GM18909 (cell line): ENCODE measurements at regions not wholly inside any gene's neighbourhood (a gene's known extent, or its start where the extent isn't known, plus 50 kb on each side); places are given as distances from the start of the nearest gene placed in this dataset.

Experiments used
- ATAC-seq: cut with Tn5 transposase; IDR thresholded peaks from one replicate; pipeline ENCODE4 v1.9.1; 2021; ENCODE audit warnings: mild to moderate bottlenecking; ENCODE audit not compliant: unreplicated experiment, poor library complexity

DNA sequence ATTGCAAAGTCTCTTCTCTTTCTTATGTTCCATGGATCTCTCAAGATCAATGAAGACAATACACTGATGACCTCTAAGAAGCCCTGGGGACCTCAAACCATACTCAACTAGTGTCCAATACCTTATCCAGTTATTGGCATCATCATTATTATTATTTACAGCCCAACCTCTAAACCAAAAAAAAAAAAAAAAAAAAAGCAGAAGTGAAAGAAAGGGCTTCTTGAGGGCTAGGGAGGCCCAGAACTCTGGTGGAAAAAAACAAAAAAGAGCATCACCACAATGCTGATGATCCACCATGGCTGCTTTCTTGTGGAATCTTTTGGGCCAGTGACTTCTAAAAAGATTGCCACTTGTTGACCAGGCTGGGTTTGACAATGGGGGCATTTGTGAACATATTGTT lies 324.9 kb downstream of the LPIN1 start:
- peak; percentile 63 for ATAC-seq

DNA sequence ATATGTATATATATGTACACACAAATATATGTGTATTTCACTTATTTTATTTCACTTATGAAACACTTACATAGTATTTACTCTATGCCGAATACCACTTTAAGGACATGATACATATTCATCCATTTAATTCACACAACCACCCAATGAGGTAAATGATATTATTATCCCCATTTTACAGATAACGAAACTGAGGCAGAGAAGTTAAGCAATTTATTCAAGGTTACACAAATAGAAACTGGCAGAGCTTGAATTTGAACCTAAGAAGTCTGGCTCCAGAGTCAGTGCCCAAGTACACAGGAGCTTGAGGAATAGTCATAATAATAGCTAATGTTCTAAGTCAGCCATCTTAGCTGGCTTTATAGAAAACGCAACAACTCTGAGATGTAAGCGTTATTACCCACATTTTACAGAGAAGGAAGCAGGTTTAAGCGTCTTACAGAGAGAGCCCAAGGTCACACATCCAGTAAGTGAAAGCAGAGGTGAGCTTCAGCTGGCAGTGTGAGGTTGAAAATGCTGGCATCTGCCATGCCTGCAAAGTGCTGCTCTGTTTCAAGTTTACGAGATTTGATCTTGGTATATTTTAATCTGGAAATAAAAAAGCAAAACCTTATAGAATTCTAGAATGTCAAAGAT lies 326.9 kb downstream of the LPIN1 start:
- ATAC-seq: no peak

DNA sequence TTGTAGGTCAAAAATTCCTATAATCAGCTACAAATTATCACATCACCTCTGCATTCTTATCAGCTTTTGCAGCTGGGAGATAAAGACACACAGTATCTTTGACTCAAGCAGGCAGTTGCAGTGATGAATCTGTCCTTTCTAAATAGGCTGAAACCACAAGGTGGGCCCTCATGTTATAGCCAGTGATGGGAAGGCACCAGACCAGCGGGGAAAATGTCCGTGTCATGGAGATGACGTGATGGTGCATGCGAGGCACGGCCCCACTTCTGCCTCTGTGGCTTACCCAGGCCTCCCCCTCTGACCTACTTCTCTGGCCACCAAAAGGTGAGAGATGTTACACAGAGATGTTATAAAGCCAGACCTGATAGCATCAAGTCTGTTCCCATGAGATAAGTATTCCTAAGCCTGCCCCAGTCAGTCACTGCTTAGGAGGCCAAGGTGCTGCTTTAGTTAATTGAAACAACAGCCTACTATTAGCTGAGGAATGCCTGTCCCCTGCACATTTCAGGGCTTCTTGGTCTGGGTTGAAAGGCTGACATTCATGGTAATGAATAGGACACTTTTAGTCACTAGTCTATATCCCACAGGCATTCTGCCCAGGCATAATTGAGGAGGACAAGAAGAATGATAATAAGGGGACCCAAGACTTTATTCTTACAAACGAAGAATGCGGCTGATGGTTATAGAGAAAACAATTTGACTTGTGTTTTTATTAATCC lies 327.9 kb downstream of the LPIN1 start:
- ATAC-seq: peak; percentile 41

DNA sequence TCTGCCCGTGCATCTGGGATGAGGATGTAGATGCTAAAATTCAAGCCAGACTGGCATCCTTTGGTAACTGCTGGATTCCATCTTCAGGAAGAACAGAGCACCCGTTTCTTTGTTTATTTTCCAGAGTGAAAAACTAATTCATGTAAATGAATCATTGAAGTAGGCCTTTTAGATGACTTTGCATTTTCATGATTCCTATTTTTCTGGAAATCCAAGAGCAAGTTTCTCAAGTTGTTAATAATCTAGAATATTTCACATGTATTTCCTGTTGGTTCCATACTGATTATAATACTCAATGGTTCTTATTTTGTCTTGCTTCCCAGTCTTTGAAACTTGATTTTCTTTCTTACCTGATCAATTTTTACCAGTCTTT lies 328.4 kb downstream of the LPIN1 start:
- ATAC-seq: no peak

DNA sequence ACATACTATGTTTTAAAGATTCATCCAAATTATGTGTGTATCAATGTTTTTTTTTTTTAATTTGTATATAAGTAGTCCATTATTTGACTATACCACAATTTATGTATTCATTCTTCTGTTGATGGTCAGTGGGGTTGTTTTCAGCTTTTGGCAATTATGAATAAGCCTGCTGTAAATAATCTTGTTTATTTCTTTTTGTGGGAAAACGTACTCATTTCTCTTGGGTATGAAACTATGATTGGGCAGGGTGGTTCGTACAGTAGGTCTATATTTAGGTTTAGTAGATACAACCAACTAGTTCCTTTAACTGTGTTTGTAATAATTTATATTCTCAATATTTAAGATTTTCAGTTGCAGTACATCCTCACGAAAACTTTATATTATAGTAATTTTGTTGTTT lies 329.2 kb downstream of the LPIN1 start:
- no peak for ATAC-seq

DNA sequence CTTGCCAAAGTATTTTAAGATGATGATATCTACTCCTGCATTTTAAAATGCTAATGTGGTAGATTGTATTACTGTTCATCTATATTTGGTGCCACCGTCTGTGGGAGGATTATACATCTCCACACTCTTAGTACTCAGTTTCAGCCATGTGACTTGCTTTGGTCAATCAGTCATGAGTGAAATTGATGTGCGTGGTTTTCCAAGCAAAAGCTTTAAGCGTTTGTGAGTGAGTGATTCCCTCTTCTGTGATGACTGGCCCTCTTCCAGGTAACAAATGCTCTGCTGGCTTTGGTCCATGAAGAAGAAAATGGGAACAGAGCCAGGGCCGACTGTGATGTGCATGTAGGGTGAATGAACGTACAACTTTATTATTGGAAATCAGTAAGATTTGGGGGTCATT lies 330.4 kb downstream of the LPIN1 start:
- ATAC-seq: no peak

DNA sequence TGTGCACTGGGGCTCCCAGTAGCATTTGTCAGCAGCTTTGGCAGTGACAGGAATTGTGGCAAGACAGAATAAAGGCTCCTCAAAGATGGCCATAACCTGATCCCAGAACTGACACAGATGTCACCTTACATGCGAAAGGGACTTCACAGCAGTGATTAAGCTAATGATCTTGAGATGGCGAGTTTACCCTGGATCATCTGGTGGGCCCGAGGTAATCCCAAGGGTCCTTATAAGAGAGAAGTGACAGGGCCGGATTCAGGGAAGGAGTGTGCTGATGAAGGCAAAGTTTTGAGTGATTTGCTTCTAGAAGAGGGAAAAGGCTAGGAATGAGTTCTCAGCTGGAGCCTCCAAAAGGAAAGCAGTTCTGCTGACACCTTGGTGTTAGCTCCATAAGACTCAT lies 333.9 kb downstream of the LPIN1 start:
- no peak for ATAC-seq

DNA sequence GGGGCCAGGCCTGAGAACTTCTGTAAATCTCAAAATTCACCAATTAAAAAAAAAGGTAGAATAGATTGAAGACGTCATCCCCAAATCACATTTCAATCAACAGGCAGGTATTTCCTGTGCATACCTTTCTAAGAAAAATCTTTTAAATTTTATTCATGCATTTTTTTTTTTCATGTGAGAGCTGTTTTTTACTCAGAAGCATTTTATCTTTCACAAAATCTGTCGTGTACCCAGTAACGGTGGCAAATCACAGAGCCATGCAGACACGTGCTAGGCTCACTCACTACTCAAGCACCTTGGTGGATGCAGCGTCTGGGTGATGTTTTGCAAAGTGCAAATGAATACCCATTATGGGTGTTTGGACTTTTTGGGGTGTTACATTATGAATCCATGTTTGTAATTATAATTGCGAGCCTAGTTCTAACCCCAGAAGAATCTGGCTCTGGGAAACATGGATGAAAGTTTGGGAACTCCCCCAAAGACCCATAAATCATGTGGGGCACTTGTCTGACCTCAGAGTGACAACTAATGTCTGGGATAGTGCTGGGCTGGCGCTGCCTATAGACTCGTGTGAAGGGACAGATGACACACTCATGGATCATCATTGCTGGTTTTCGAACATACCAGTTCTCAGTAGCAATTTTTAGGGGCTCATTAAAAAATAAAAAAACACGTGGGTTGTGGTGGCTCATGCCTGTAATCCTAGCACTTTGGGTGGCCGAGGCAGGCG lies 335.2 kb downstream of the LPIN1 start:
- no peak for ATAC-seq

DNA sequence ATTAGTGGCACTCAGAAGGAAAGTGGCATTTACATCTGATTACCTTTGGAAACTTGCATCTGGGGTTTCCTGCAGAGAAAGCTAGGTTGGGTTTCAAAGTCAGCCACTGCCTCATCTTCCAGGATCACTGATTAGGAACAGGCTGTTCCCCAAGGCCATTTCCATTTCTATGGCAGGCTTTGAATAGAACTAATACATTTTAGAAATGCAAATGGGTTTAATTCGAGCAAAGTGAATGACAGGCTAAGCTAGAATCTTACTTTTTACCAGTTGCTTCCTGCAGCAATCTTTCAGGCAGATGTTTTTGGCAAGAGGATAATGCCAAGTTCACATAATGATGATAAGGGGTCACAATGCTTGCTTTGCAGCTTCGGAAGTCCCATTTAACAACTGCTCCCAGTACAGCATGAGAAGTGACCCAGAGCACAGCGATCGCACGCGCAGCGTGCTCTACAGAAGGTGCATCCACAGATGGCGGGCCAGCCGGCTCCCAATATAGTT lies 336.7 kb downstream of the LPIN1 start:
- ATAC-seq: no peak

DNA sequence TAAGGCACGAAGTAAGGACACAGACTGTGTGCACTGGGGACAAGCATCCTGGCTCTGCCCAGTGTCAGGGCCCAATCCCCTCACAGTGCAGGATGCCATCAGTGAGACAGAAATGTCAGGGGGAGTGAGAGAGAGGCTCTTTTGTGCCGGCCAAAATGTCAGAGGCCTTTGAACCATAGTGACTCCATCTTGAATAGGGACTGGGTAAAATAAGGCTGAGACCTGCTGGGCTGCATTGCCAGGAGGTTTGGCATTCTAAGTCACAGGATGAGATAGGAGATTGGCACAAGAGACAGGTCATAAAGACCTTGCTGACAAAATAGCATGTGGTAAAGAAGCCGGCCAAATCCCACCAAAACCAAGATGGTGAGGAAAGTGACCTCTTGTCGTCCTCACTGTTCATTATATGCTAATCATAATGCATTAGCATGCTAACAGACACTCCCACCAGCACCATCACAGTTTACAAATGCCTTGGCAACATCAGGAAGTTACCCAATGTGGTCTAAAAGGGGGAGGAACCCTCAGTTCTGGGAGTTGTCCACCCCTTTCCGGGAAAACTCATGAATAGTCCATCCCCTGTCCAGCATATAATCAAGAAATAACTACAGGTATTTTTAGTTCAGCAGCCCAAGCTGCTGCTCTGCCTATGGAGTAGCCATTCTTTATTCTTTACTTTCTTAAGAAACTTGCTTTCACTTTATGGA lies 337.4 kb downstream of the LPIN1 start:
- ATAC-seq: no peak

DNA sequence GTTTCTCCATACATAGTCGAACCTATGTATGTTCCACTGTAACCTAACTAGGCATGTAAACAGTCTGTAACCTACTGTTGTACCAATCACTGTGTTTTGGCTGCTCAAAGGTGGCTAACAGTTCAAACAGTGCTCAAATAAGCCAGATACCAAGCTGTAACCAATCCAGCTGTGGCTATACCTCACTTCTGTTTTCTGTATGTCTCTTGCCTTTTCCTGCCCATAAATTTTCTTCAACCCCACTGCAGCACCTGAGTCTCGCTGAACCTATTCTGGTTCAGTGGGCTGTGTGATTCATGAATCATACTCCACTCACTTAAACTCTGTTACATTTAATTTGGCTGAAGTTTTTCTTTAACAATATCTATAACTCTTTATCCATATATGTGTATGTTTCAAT lies 340.7 kb downstream of the LPIN1 start:
- ATAC-seq: no peak

DNA sequence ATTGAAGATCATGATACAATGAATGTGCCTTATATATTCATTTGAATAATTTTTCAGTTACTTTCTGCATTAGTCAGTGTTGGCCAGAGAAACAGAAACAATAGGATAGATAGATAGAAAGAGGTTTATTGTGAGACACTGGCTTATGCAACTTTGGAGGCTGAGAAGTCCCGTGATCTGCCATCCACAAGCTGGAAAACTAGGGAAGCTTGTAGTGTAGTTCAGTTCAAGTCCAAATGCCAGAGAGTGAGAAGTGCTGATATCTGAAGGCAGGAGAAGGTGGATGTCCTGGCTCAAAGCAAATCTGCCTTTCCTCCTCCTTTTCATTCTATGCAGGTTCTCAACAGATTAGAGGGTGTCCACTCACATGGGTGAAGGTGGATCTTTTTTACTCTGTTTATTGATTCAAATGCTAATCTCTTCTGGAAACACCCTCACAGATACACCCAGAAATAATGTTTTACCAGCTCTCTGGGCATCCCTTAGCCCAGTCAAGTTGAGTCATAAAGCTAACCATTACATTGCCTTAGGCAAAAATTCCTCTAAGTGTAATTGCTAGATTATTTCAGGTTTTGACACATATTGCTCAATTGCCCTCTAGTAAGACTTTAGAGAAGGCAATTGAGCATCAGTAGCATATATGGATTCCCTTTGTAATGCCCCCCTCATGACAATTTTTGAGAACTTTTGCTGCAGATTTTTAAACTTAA lies 341.4 kb downstream of the LPIN1 start:
- ATAC-seq: no peak

DNA sequence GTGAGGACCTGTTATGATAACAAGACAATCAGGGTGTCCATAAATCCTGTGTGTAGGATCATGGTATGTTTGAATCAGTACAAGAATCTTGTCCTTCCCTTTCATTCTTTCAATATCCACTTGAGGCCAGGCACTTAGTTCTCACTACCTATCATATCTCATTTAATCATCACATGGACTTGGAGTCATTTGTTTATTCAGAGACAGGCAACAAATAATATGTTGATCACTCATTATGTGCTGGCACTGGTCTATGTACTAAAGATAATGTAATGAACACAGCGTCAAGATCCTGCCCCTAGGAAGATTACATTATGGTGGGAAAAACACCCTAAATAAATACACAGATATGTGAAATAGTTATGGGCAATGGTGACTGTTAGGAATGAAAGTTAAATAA lies 342.6 kb downstream of the LPIN1 start:
- no peak for ATAC-seq

DNA sequence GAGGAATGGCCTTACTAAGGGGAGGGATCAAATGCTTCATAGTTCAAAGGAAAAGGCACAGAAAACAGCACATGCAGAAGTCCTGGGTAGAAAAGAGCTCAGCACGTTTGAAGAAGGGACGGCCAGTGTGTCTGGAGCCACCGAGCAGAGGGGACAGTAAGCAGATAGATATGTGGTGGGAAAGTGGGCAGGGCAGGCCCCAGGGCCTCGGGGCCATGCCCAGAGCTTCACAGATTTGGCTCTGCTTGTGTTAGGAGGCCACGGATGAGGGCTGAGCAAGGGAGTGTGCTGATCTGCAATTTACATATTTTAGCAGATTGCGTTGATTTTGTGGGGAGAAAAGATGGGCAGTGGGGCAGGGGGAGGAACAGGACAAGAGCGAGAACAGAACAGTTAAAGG lies 343.1 kb downstream of the LPIN1 start:
- ATAC-seq: no peak

DNA sequence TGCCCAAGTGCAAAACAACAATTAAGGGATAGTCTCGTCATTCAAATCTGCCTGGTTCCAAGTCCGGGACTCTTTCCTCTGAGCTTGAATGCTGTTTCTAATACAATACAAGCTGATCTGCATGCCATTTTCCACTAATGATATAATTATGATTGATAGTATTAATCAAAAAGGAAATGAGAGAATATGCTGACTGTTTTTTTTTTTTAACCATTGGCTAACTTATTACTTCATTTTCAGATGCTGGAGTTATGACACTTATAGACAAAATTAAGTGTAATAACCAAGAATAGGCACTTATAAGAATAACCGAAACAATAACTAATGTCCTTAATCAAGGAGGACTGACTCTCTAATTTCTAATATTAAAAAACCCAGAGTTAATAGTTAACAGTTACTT lies 343.6 kb downstream of the LPIN1 start:
- ATAC-seq: no peak

DNA sequence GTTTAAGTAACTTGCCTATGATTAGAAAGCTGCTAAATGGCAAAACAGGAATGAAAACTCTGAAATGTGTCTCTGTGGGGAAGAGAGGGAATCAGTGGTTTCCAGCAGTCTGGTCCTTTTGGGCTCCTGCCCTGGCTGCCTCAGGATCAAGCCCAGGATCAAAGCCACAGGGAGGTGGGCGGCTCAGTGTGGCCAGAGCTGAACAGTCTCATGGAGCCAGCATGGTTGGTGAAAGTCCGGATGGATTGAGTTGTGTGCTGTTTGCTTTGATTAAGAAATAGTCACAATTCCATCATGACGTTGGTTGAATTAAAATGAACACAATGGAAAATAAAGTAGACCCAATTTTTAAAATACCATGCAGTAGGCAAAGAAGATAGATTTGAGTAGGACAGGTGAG lies 344.2 kb downstream of the LPIN1 start:
- no peak for ATAC-seq

DNA sequence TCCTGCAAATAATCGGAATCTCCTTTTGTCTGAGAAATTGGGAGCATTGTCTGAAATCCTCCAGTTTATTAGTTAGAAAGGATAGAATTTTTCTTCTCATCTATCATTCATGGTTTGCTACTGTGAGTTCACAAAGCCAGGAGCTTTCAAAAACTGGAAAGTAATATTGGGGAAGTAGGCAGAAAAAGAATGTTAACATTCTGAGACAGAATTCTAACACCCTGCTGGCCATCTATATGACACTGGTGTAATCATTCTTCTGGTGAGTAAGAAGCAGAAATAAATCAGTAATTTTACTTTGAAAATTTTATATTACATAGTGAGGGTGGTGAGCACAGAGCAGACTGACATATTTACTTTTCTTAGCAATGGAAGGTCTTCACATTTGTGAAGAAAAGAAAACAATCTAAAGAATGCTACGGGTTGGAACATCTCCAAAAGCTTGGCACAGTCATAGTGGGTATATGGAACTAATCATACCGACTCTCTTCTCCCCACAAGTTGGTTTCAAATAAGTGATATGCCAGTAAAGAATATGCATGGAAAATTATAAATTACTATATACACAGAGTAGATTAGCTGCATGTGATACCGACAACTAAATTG lies 344.9 kb downstream of the LPIN1 start:
- ATAC-seq: no peak

DNA sequence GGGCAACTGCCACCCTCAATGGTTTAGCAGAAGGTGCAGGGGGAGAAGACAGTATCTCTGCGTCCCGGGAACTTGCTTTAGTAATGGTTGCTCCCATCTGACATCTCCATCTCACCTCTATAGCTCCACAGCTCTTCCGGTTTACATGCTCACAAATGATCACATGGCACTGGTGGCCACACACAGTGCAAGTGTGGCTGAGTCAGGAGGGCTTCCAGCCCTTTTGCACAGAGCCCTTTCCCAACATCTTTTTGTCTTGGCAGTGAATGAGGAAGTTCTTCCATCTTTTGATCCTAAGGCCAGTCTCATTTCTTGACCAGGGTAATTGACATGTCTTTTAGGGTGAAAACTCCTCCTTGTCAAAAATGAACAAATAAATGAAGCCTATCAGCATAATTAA lies 347.7 kb downstream of the LPIN1 start:
- ATAC-seq: no peak

DNA sequence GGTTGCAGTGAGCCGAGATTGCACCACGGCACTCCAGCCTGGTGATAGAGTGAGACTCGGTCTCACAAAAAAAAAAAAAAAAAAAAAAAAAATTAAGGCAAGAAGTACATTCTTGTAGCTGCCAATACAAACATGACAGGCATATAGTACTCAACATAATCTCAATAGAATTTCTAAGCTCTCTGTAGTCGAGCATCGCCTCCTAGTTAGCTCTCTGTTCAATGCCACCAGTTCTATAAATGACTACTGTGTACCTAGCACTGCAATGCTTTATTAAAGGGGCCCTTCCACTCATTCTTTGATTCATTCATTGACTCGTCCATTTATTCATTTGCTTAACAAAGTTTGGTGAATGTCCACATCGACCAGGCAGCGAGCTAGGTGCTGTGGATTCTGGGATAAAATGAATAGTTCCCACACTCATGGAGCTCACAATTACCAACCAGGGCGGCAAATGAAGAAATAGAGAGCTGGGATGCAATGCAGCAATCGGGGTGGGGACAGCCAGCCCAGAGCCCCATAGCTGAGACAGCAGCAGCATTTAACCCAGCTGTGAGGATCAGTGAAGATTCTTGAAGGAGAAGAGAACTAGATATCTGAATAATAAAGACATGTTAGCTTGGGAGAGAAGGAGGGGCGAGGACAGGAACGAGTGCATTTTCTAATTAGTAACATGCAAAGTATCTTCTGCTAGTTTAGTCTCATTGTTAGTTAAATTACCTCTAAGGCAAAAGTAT lies 349.8 kb downstream of the LPIN1 start:
- no peak for ATAC-seq
